ENCODE measurements at regions not wholly inside any gene's neighbourhood (a gene's known extent, or its start where the extent isn't known, plus 50 kb on each side); places are given as distances from the start of the nearest gene placed in this dataset.
"Not testable (repeated sequence)": the region's sequence is repeated elsewhere in the genome, so short reads cannot be mapped to it uniquely, and the experiment has no call there.

GRCh38 chr12:85580562-85581168 is 255.5 kb downstream of the RASSF9 start:
- DNase-seq, result no peak

GRCh38 chr12:85587158-85587557 is 249.1 kb downstream of the RASSF9 start:
- no peak for DNase-seq

GRCh38 chr12:85588221-85588620 is 248.0 kb downstream of the RASSF9 start:
- no peak for DNase-seq

GRCh38 chr12:85600841-85601240 is 235.4 kb downstream of the RASSF9 start:
- no peak for DNase-seq

GRCh38 chr12:85603556-85603955 is 232.7 kb downstream of the RASSF9 start:
- no peak for DNase-seq

GRCh38 chr12:85606455-85606854 is 229.8 kb downstream of the RASSF9 start:
- DNase-seq, result no peak

GRCh38 chr12:85609778-85610177 is 226.4 kb downstream of the RASSF9 start:
- no peak for DNase-seq

GRCh38 chr12:85610194-85610593 is 226.0 kb downstream of the RASSF9 start:
- no peak for DNase-seq

- DNase-seq, result no peak
Observed at GRCh38 chr12:85616201-85616600, 220.0 kb downstream of the RASSF9 start.

- DNase-seq, result no peak
Observed at GRCh38 chr12:85617307-85618091, 218.7 kb downstream of the RASSF9 start.

GRCh38 chr12:85621041-85621440 is 215.2 kb downstream of the RASSF9 start:
- DNase-seq, result no peak

GRCh38 chr12:85623763-85624162 is 212.4 kb downstream of the RASSF9 start:
- DNase-seq, result no peak

- no peak for DNase-seq
Observed at GRCh38 chr12:85625467-85625866, 210.7 kb downstream of the RASSF9 start.

GRCh38 chr12:85626001-85626783 is 210.0 kb downstream of the RASSF9 start:
- DNase-seq, result no peak

- no peak for DNase-seq
Observed at GRCh38 chr12:85626784-85627171, 209.4 kb downstream of the RASSF9 start.

GRCh38 chr12:85627584-85627983 is 208.6 kb downstream of the RASSF9 start:
- no peak for DNase-seq

GRCh38 chr12:85628562-85628961 is 207.6 kb downstream of the RASSF9 start:
- not testable (repeated sequence) for DNase-seq

GRCh38 chr12:85630851-85631250 is 205.4 kb downstream of the RASSF9 start:
- no peak for DNase-seq

GRCh38 chr12:85632390-85632789 is 203.8 kb downstream of the RASSF9 start:
- DNase-seq, result no peak

- DNase-seq, result no peak
Observed at GRCh38 chr12:85633491-85633890, 202.7 kb downstream of the RASSF9 start.

GRCh38 chr12:85639834-85640233 is 196.4 kb downstream of the RASSF9 start:
- no peak for DNase-seq

- DNase-seq, result no peak
Observed at GRCh38 chr12:85641796-85642195, 194.4 kb downstream of the RASSF9 start.

- DNase-seq, result no peak
Observed at GRCh38 chr12:85642288-85642687, 193.9 kb downstream of the RASSF9 start.

GRCh38 chr12:85642808-85643207 is 193.4 kb downstream of the RASSF9 start:
- no peak for DNase-seq
